HEK293 (cell line): ENCODE measurements at regions not wholly inside any gene's neighbourhood (a gene's known extent, or its start where the extent isn't known, plus 50 kb on each side); places are given as distances from the start of the nearest gene placed in this dataset.
A peak's percentile ranks its signal among the peaks of the same experiment; 100 is the strongest.

Experiments used
- CTCF ChIA-PET: fragments of 350-600 bp; formaldehyde crosslinking; extraction: SDS; loops from one replicate; lab custom pipeline; 2021; ENCODE audit warnings: antibody characterized with exemption; lab: Yijun Ruan, JAX
- POLR2A ChIA-PET: fragments of 300-600 bp; formaldehyde crosslinking; extraction: SDS; loops from one replicate; lab custom pipeline; 2020; ENCODE audit warnings: antibody characterized with exemption, inconsistent platforms; lab: Yijun Ruan, JAX
- H3K27ac ChIP-seq: fragments of 200-500 bp; sonication (Bioruptor generic); 2 replicates; pipeline ENCODE4 v1.5.1; 2014; ENCODE audit warnings: low read depth, low read length, control low read depth, inconsistent platforms; ENCODE audit errors: extremely low read depth
- H3K36me3 ChIP-seq, 2 experiments: fragments of 200-500 bp in 1 of 2; sonication (Bioruptor generic) in 1 of 2; 1 replicate in 1 of 2; 2 replicates in 1 of 2; pipeline ENCODE4 v1.5.1; 2014 to 2017; ENCODE audit warnings: inconsistent platforms in 2 of 2, low read length in 2 of 2; ENCODE audit not compliant: control insufficient read depth in 2 of 2, insufficient read depth in 1 of 2
- H3K4me1 ChIP-seq: fragments of 200-500 bp; sonication (Bioruptor generic); 2 replicates; pipeline ENCODE4 v1.5.1; 2014; ENCODE audit warnings: mild to moderate bottlenecking, low read length, inconsistent platforms; ENCODE audit not compliant: control insufficient read depth, insufficient read depth
- H3K4me3 ChIP-seq: 2 replicates; pipeline ENCODE4 v1.5.1; 2011; ENCODE audit warnings: low read depth, mild to moderate bottlenecking, control low read depth, low read length, moderate library complexity
- H3K9me3 ChIP-seq: fragments of 200-500 bp; sonication (Bioruptor generic); 2 replicates; pipeline ENCODE4 v1.5.1; 2014; ENCODE audit warnings: low read depth, low read length, inconsistent platforms; ENCODE audit not compliant: control insufficient read depth, insufficient read depth
- CTCF ChIP-seq: fragments of 450-650 bp; formaldehyde crosslinking; IDR thresholded peaks from 2 replicates; pipeline ENCODE4 v1.5.1; 2016; ENCODE audit warnings: missing biosample characterization, missing genetic modification characterization
- HOXC10 ChIP-seq: sonication (generic); formaldehyde crosslinking; IDR thresholded peaks from 2 replicates; pipeline ENCODE4 v1.8.1; 2023; ENCODE audit warnings: mild to moderate bottlenecking, missing genetic modification reagents
- HOXD13 ChIP-seq: sonication (generic); formaldehyde crosslinking; IDR thresholded peaks from 2 replicates; pipeline ENCODE4 v1.8.0; 2022; ENCODE audit warnings: missing genetic modification reagents, borderline replicate concordance
- MYNN ChIP-seq: fragments of 450-650 bp; formaldehyde crosslinking; IDR thresholded peaks from 2 replicates; pipeline ENCODE4 v1.5.1; 2016; ENCODE audit warnings: missing biosample characterization, missing genetic modification characterization, borderline replicate concordance
- OSR2 ChIP-seq: fragments of 450-650 bp; formaldehyde crosslinking; IDR thresholded peaks from 2 replicates; pipeline ENCODE4 v1.5.1; 2016; ENCODE audit warnings: missing biosample characterization, missing genetic modification characterization
- SCRT2 ChIP-seq: fragments of 450-650 bp; formaldehyde crosslinking; IDR thresholded peaks from 2 replicates; pipeline ENCODE4 v1.5.1; 2016; ENCODE audit warnings: missing biosample characterization, missing genetic modification characterization
- SETDB1 ChIP-seq: IDR thresholded peaks from one replicate; pipeline ENCODE4 v1.6.1; 2017; ENCODE audit warnings: mild to moderate bottlenecking, low read length, moderate library complexity, mixed read lengths; ENCODE audit not compliant: insufficient read length
- TSHZ1 ChIP-seq: fragments of 450-650 bp; formaldehyde crosslinking; IDR thresholded peaks from 2 replicates; pipeline ENCODE4 v1.5.1; 2016; ENCODE audit warnings: missing biosample characterization, missing genetic modification characterization, borderline replicate concordance
- YY1 ChIP-seq: fragments of 450-650 bp; formaldehyde crosslinking; IDR thresholded peaks from 2 replicates; pipeline ENCODE4 v1.5.1; 2018; ENCODE audit warnings: missing biosample characterization, missing genetic modification characterization
- ZBTB21 ChIP-seq: fragments of 450-650 bp; formaldehyde crosslinking; IDR thresholded peaks from 2 replicates; pipeline ENCODE4 v1.5.1; 2017; ENCODE audit warnings: missing biosample characterization, missing genetic modification characterization
- ZBTB48 ChIP-seq: fragments of 450-650 bp; formaldehyde crosslinking; IDR thresholded peaks from 2 replicates; pipeline ENCODE4 v1.5.1; 2016; ENCODE audit warnings: missing biosample characterization, missing genetic modification characterization
- ZNF10 ChIP-seq: fragments of 450-650 bp; formaldehyde crosslinking; IDR thresholded peaks from 2 replicates; pipeline ENCODE4 v1.5.1; 2017; ENCODE audit warnings: missing biosample characterization, missing genetic modification characterization
- ZNF112 ChIP-seq: fragments of 450-650 bp; formaldehyde crosslinking; IDR thresholded peaks from 2 replicates; pipeline ENCODE4 v1.5.0; 2017; ENCODE audit warnings: missing biosample characterization, missing genetic modification characterization
- ZNF121 ChIP-seq: fragments of 450-650 bp; formaldehyde crosslinking; IDR thresholded peaks from 2 replicates; pipeline ENCODE4 v1.5.1; 2016; ENCODE audit warnings: missing biosample characterization, missing genetic modification characterization
- ZNF146 ChIP-seq: fragments of 450-650 bp; formaldehyde crosslinking; IDR thresholded peaks from 2 replicates; pipeline ENCODE4 v1.5.1; 2016; ENCODE audit warnings: missing biosample characterization, missing genetic modification characterization
- ZNF157 ChIP-seq: fragments of 450-650 bp; formaldehyde crosslinking; IDR thresholded peaks from 2 replicates; pipeline ENCODE4 v1.5.1; 2016; ENCODE audit warnings: missing biosample characterization, missing genetic modification characterization
- ZNF169 ChIP-seq: fragments of 450-650 bp; formaldehyde crosslinking; IDR thresholded peaks from 2 replicates; pipeline ENCODE4 v1.5.1; 2016; ENCODE audit warnings: missing biosample characterization, missing genetic modification characterization
- ZNF174 ChIP-seq: fragments of 450-650 bp; formaldehyde crosslinking; IDR thresholded peaks from 2 replicates; pipeline ENCODE4 v1.5.0; 2017; ENCODE audit warnings: missing biosample characterization, mild to moderate bottlenecking, missing genetic modification characterization
- ZNF24 ChIP-seq: fragments of 450-650 bp; formaldehyde crosslinking; IDR thresholded peaks from 2 replicates; pipeline ENCODE4 v1.5.1; 2016; ENCODE audit warnings: missing biosample characterization, missing genetic modification characterization
- ZNF302 ChIP-seq: fragments of 450-650 bp; formaldehyde crosslinking; IDR thresholded peaks from 2 replicates; pipeline ENCODE4 v1.5.1; 2016; ENCODE audit warnings: missing biosample characterization, missing genetic modification characterization, low read depth
- ZNF416 ChIP-seq: fragments of 450-650 bp; formaldehyde crosslinking; IDR thresholded peaks from 2 replicates; pipeline ENCODE4 v1.5.1; 2016; ENCODE audit warnings: missing biosample characterization, missing genetic modification characterization
- ZNF423 ChIP-seq: fragments of 450-650 bp; formaldehyde crosslinking; IDR thresholded peaks from 2 replicates; pipeline ENCODE4 v1.5.1; 2016; ENCODE audit warnings: missing biosample characterization, missing genetic modification characterization
- ZNF621 ChIP-seq: fragments of 450-650 bp; formaldehyde crosslinking; IDR thresholded peaks from 2 replicates; pipeline ENCODE4 v1.5.1; 2017; ENCODE audit warnings: missing biosample characterization, missing genetic modification characterization
- ZNF654 ChIP-seq: fragments of 450-650 bp; formaldehyde crosslinking; IDR thresholded peaks from 2 replicates; pipeline ENCODE4 v1.5.1; 2016; ENCODE audit warnings: low read depth, missing biosample characterization, missing genetic modification characterization
- ZNF664 ChIP-seq: fragments of 450-650 bp; formaldehyde crosslinking; IDR thresholded peaks from 2 replicates; pipeline ENCODE4 v1.5.1; 2016; ENCODE audit warnings: missing biosample characterization, missing genetic modification characterization
- ZNF785 ChIP-seq: fragments of 450-650 bp; formaldehyde crosslinking; IDR thresholded peaks from 2 replicates; pipeline ENCODE4 v1.5.1; 2016; ENCODE audit warnings: missing biosample characterization, missing genetic modification characterization
- TF ChIP-seq, protein P1 (sequence below): fragments of 450-650 bp; formaldehyde crosslinking; IDR thresholded peaks from 2 replicates; pipeline ENCODE4 v1.5.1; 2016; ENCODE audit warnings: missing biosample characterization, missing genetic modification characterization
- TF ChIP-seq, protein P2 (sequence below): fragments of 450-650 bp; formaldehyde crosslinking; IDR thresholded peaks from 2 replicates; pipeline ENCODE4 v1.5.1; 2016; ENCODE audit warnings: missing biosample characterization, missing genetic modification characterization
- TF ChIP-seq, protein P3 (sequence below): fragments of 450-650 bp; formaldehyde crosslinking; IDR thresholded peaks from 2 replicates; pipeline ENCODE4 v1.5.1; 2016; ENCODE audit warnings: missing biosample characterization, missing genetic modification characterization

DNA sequence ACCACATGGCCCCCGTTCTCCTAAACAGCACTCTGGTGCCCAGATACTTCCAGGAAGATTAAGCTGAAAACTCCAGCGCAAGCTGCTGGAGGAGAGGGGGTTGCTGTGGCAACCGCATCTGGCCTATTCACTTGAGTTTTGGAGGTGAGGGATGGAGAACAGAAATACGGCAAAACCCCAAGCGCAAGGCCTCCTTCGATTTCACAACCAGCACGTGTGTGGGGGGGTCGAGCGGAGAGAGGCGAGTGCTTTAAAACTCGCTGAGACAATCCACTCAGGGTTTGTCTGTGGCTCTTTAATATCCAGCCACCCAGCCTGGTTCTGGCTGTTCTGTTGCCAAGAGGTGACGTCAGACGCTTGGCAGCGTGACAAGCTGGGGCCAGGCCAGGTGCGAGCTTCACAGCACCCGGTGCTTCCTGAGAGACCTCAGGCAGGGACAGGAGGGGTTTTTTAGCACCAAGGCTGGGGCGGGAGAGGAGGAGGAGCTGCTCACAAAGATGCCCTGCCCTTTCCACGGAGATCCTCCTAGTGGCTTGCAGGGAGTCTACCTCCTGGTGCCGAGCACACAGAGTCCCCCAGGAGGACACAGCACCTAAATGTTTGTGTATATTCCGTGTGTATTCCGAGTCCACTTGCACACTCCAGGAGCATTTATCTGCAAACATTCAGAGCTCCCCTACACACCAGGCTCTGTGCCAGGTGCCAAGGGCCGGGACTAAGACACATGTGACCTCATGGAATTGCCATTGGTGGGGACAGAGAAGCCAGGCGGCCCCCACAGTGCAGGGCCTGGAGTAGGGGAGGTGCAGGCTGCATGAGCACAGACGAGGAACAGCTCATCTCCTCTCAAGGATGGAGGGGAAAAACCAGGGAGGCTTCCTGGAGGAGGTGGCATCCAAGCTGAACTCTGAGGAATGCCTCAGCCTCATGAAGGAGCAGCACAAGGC lies 194.6 kb downstream of the OLFM1 start (continued):
- TF ChIP-seq, protein P1, sequence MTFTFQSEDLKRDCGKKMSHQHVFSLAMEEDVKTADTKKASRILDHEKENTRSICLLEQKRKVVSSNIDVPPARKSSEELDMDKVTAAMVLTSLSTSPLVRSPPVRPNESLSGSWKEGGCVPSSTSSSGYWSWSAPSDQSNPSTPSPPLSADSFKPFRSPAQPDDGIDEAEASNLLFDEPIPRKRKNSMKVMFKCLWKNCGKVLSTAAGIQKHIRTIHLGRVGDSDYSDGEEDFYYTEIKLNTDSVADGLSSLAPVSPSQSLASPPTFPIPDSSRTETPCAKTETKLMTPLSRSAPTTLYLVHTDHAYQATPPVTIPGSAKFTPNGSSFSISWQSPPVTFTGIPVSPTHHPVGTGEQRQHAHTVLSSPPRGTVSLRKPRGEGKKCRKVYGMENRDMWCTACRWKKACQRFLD: no peak
- TF ChIP-seq ZBTB21 (tag by site-specific recombination): peak; percentile 56
- TF ChIP-seq ZNF664: no peak
- no peak for TF ChIP-seq SETDB1
- no peak for TF ChIP-seq ZNF423 (tag by site-specific recombination)
- TF ChIP-seq TSHZ1 (tag by site-specific recombination): no peak
- TF ChIP-seq ZNF121: no peak
- TF ChIP-seq ZBTB48 (tag by site-specific recombination): peak; percentile 100
- no peak for TF ChIP-seq HOXD13 (CRISPR knock-in tag)
- no peak for TF ChIP-seq ZNF112 (tag by site-specific recombination)
- 0 out of 2 replicates have a peak, but pooled peaks have one; percentile 21 for TF ChIP-seq ZNF24 (tag by site-specific recombination)
- no peak for TF ChIP-seq ZNF654
- no peak for TF ChIP-seq ZNF621

DNA sequence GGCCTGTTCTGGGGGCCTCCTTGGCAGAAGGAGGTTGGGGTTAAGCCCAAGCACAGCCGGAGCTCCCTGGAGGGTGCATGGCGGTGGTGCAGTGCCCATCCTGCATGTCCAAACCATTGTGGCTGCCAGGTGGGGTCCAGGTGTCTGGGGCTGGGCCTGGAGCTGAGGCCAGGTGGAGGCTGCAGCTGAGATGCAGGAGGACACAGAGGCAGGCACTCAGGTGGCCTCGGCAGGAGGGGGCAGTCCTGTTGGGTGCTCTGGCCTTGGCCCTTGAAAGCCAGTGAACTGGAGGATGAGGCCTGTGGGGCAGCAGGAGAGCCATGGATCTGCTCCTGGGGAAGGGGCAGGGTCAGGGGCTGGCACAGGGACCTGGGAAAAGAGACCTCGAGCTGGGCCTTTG lies 195.3 kb downstream of the OLFM1 start:
- ChIA-PET CTCF (interaction anchor here (0.9 to 1.4 kb wide), 4 partner anchors 11 to 130 kb away, joined by 3 to 4 read pairs (median 4); no protein-coding TSS in a partner anchor), POLR2A (no interaction called here)
- Histone ChIP-seq H3K36me3 (no peaks in the 10 kb centered on the region), H3K27ac (no peak overlapping the region), H3K4me3 (no peak overlapping the region), H3K4me1 (no peaks in the 10 kb centered on the region), H3K9me3 (no peaks in the 10 kb centered on the region)
- TF ChIP-seq OSR2 (no peak), ZNF169 (no peak), MYNN (no peak), ZNF146 (tag by site-specific recombination) (no peak), CTCF (tag by site-specific recombination) (no peak), ZNF174 (tag by site-specific recombination) (no peak), ZNF416 (no peak), HOXD13 (CRISPR knock-in tag) (no peak), ZNF302 (tag by site-specific recombination) (no peak), ZNF10 (tag by site-specific recombination) (no peak), YY1 (tag by site-specific recombination) (no peak), SCRT2 (no peak), HOXC10 (CRISPR knock-in tag) (no peak), ZNF157 (tag by site-specific recombination) (no peak), ZNF785 (tag by site-specific recombination) (no peak)
- TF ChIP-seq, protein P2, sequence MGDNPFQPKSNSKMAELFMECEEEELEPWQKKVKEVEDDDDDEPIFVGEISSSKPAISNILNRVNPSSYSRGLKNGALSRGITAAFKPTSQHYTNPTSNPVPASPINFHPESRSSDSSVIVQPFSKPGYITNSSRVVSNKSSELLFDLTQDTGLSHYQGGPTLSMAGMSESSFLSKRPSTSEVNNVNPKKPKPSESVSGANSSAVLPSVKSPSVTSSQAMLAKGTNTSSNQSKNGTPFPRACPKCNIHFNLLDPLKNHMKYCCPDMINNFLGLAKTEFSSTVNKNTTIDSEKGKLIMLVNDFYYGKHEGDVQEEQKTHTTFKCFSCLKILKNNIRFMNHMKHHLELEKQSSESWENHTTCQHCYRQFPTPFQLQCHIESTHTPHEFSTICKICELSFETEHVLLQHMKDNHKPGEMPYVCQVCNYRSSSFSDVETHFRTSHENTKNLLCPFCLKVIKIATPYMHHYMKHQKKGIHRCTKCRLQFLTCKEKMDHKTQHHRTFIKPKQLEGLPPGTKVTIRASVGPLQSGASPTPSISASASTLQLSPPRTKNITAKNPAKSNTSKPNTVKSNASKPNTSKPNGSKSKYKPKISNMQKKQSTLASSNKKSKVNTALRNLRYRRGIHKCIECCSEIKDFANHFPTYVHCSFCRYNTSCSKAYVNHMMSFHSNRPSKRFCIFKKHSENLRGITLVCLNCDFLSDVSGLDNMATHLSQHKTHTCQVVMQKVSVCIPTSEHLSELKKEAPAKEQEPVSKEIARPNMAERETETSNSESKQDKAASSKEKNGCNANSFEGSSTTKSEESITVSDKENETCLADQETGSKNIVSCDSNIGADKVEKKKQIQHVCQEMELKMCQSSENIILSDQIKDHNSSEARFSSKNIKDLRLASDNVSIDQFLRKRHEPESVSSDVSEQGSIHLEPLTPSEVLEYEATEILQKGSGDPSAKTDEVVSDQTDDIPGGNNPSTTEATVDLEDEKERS (tag by site-specific recombination): no peak
- TF ChIP-seq, protein P3, sequence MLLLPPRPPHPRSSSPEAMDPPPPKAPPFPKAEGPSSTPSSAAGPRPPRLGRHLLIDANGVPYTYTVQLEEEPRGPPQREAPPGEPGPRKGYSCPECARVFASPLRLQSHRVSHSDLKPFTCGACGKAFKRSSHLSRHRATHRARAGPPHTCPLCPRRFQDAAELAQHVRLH (tag by site-specific recombination): no peak
